GM21367 (cell line): ENCODE measurements at regions not wholly inside any gene's neighbourhood (a gene's known extent, or its start where the extent isn't known, plus 50 kb on each side); places are given as distances from the start of the nearest gene placed in this dataset.

Experiments used
- ATAC-seq: cut with Tn5 transposase; IDR thresholded peaks from one replicate; pipeline ENCODE4 v1.9.1; 2021; ENCODE audit not compliant: unreplicated experiment

DNA sequence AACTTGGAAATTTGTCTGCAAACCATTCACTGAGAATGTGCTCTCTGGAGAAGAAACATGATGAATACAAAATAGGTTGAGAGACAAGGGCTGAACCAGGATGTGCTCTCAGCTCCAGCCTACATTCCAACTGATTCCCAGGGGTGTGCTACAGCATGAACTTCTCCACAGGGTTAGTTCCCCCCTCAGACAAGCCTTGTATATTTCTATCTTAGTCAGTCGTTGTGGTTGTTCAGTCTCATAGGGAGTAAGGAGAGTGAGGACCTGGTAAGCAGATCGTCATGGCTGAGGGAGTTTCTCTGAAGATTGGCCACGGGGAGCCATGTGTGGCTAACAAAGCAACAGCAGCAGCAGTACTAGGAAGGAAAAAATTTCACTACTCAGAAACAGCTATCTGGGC is 919.7 kb upstream of the CADM2 start:
- no peak for ATAC-seq

DNA sequence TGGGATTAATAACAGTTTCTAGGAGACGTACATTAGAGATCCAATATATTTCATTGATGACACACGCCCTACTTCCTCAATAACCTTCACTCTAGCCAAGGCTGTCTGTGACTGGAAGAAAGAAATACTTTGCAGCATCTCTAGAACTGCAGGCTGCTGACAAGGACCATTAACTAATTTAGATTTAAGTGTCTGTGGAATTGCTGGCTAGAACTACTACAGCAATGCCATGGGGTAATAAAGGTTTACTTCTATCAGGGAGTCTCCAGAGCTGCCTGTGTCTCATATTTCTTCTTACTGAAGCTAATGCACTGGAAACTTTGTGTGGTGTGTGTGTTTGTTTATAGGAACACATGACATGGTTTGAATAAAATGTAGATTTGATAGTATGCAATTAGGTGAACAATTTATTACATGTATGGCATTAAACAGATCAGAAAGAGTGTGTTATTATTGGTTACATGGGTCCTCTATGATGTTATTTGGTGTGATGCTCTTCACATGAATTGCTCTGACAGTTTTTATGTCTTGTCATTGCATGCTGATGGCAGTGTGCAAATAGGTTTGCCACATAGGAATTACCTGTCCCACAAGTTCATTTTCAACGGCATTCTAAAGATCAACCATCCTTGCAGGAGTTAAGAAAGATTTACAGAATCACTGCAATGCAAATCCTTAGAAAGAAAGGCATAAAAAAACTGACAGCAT is 916.2 kb upstream of the CADM2 start:
- no peak for ATAC-seq

DNA sequence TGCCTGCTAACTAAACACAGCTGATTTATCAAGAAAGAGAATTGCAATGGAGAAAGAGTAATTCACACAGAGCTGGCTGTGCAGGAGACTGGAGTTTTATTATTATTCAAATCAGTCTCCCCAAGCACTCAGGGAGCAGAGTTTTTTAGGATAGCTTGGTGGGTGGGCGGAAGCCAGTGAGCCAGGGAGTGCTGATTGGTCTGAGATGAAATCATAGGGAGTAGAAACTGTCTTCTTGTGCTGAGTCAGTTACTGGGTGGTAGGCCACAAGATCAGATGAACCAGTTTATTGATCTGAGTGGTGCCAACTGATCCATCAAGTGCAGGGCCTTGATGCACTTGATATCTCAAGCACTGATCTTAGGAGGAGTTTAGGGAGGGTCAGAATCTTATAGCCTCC is 891.9 kb upstream of the CADM2 start:
- no peak for ATAC-seq

DNA sequence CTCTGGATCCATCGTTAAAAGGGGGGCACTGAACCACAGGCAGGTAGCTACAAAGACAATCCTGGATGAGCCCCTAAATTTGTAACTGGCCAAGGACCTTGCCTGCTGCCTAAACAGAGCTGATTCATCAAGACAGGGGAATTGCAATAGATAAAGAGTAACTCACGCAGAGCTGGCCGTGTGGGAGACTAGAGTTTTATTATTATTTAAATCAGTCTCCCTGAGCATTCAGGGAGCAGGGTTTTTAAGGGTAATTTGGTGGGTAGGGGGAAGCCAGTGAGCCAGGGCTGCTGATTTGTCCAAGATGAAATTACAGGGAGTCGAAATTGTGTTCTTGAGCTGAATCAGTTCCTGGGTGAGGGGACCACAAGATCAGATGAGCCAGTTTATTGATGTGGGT is 885.1 kb upstream of the CADM2 start:
- no peak for ATAC-seq

DNA sequence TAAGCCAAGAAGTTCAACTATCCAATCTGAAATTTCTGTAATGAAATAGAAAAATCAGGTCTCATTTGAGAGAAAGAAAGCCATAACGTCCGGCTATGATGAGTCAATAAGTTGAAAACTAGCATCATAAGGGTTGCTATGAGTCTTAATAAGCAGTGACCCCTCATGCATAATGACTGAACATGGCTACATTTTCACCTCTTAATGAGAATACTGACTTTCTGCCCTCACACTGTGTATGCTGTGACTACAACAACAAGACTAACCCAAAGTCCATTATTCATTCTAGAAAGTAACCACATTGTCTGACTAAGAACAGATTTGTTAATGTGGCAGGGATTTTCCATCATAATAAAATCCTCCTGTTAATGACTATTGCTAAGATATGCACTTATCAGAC is 884.0 kb upstream of the CADM2 start:
- no peak for ATAC-seq

DNA sequence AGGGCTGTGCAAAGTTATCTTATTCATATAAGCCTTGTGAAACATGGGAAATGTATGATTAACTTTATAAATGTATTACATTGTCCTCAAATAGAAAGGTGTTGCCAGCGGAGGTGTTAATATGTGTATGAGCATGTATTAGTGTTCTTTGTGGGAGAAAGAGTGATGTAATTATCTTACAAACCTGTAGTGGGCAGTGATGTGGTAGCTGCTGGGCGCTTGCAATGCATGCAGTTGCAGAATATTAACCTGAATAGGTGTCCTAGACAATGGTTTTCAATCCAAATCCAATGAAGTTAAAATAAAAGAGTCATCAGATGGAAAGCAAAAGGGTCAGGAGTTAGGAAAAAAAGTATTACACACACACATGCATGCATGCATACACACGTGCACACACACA is 881.3 kb upstream of the CADM2 start:
- no peak for ATAC-seq

DNA sequence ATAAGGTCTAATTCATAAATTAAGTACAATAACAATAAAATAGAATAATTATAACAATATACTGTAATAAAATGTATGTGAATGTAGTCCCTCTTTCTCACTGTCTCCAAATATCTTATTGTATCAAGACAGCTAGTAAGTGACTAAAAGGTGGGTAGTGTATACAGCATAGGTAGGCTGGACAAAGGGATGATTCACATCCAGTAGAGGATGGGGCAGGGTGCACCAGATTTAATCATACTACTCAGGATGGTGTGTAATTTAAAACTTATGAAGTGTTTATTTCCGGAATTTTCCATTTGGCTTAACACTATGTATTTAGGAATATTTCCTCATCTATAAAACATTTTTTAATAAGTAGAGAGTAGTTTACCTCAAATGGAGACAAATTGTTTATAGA is 876.1 kb upstream of the CADM2 start:
- no peak for ATAC-seq

DNA sequence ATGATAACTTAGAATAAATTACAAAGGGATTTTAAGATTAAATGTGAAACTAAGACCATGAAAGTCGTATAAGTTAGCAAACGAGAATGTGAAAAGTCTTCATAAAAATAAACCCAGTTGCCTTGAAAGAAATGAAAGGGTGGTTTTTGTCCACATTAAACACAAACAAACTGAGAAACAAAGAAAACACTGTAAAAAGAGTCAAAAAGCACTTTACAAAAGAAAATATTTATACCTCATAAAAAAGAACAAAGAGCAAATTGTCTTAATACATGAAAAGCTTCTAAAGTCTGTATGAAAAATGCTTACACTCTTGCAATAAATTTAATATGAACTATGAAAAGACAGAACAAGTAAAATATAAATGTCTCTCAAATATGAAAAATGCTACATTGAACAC is 865.9 kb upstream of the CADM2 start:
- ATAC-seq, result no peak

DNA sequence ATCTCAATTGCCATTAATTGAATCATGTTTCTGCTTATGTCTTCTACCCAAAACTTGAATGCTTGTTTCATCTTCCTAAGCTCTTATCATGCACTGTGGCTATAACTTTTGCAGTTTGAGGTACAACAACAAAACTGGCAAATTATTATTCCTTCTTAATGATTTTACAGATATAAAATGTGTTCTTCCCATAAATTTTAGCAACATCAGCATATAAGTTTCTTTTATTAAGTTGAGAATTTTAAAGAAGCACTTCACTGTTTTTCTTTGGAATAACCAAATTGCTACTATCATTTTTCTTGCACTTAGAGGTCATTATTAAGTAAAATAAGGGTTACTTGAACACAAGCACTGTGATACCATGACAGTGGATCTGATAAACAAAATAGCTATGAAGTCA is 862.6 kb upstream of the CADM2 start:
- no peak for ATAC-seq

DNA sequence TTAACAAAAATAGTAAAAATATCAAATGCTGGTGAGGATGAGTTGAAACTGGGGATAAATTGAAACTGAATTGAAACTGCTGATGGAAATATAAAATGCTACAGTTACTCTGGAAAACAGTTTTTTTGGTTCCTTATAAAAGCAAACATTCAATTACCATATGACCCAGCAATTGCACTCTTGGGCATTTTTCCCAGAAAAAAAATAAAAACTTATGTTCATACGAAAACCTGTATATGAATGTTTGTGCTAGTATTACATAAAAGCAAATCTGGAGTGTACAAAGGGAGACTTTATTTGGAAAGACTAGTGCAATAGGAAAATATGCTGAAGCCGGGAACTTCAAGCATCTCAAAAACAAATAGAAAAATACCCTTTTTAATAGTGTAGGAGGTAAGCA is 857.9 kb upstream of the CADM2 start:
- ATAC-seq, result no peak

DNA sequence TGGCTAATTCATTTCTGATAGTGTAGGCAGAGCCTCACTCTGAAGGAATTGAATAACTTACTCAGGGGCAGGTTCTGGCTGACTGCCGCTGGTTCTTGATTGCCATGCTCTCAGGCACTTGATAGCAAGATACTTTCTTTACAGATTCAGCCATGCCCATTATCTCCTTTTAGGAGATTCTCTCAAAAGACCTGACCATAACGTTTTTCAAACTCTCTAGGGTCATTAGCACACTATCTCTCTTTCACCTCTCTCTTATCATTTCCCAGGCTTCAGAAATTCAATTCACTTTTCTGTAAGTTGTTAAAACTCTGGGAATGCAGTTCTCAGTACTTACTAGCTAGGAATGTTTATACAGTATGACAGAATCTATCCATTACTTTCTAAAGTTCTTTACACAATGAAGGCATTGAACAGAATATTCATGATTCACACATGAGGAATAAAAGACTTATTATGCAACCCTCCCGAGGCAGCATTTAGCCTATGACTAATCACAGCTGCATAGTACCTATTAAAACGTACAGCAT is 850.3 kb upstream of the CADM2 start:
- no peak for ATAC-seq

DNA sequence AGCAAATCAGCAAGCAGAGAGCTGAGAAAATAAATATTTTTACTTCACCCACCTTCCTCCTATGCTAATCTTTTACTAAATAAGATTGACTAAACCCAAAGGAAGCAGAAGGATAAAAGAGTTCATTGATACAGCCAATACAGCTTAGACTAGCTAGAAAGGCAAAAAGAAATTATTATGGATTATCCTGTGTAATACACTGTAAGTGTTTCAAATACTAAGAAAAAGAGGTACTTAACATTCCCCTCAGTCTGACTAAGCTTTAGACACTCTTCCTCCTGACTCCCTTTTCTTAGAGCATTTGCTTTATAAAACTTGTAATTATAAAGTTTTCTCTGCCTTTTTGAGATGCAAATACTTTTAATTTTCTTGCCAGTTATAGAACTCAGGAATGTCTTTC is 848.9 kb upstream of the CADM2 start:
- ATAC-seq, result no peak

DNA sequence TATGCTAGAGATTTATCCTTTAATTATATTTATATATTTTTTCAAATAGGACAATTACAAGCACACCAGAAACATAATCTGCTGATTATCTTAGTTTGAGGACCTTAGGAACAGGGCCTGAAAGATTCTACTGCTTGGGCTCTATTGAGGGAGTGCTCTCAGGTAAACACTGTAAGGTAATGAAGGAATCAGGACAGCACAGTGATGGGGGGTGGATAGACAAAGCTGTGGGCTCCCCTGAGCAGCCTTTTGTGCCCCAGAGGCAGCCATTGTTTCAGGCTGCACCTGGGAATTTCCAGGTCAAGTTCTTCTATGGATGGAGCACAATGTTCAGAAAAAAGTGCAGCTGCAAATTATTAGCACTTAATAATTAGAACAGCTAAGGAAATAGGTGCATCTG is 848.0 kb upstream of the CADM2 start:
- ATAC-seq, result no peak

DNA sequence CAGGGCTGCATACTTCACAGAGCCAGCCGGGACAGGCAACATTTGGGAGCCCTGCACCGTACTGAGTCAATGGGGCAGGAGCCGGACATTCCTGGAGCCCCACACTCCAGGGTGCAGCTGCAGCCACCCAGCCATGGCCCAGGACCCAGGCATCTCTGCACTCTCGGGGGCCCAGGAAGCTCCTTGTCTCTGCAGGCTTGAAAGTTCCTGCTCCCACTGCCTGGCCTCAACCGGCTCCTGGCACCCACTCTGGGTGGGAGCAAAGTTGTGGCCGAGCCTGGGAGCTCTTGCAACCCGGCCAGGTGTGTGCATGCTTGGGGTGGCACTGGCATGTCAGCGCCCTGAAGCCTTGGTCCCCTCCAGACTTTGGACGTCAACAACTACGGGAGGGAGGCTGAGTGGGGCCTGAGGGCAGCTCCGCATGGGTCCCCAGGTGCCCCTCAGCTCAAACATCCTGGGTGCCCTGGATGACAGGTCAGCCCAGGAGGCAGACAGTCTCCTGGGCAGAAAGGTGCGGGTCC is 833.5 kb upstream of the CADM2 start:
- no peak for ATAC-seq

DNA sequence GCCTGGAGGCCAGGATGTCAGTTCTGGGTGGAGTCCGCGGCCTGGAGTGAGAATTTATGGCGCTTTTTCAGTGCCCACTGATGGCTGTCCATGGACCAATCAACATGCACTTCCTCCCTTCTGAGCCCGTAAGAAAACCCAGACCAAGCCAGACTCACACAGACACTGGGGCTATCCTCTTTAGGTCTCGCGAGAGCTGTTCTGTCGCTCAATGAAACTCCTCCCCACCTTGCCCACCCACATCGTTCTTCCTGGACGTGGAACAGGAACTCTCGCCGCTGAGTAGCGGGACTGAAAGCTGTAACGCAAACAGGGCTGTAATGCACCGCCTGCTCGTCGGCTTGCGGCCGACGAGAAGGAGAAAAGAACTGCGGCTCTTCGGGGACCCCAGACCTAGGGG is 833.0 kb upstream of the CADM2 start:
- no peak for ATAC-seq

DNA sequence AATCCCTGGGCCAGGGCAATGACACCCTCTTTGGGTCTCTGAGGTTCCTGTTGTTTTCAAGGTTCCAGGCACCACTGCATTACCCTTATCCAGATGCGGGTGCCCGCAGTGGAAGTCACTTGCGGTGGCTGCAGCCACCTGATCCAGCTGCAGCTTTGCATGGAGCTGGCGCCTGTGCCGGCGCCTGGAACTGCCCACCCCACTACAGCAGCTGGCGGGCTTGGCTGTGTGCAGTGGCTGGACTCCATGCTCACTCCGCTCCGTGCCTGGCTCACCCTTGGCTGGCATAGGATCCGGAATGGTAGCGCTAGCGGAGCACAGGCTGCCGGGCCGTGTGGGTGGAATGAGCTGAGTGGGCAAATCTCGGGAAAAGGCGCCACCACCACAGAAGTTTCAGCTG is 832.6 kb upstream of the CADM2 start:
- ATAC-seq, result no peak

DNA sequence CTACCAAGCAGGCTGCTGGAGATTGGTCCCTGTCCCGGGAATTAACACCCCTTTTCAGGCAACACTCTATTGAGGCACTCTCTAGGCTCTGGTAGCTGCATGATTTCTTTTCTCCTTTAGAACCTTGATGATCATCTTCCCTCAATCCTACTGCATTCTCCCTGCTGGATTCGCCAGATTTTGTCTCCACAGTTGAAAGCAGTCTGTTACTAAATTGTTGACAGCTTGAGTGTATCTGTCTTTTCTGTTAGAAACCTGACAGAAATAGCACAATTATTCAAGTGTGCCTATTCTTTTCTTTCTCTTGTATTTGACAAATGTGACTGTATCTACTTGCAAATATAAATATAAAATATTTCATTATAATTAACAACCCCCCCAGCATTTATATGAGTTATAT is 830.8 kb upstream of the CADM2 start:
- ATAC-seq, result no peak

DNA sequence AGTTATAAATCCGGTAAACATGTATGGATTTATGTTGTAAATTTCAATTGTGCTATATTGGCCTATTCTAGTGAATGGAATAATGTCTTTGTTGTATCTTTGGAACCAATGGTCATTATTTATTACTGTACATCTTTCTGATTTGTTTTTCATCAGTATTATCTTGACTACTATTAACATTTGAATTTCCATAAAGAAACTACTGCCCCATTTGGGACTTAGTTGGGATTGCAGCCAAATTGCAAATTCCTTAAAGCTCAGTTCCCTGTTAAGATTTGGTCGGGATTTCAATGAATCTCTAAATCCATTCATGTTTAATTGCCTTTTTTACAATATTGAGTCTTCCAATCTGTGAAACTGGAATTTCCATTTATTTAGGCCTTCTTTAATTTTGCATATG is 822.4 kb upstream of the CADM2 start:
- ATAC-seq, result no peak

DNA sequence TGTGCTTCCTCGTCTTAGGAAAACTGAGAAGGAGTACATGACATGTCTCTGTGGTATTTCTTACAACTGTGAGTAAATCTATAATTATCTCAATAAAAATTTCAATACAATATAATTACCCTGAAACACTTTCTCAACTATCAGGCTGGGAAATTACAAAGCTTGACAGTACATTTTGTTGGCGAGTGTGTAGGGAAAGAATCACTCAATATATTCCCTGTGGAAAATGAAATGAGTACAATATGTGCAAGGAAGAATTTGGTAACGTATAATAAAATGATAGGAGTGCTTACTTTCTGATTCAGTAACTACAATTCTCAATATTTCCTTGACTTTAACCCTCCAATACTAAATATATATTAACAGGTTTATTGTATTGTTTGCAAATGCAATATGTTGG is 818.2 kb upstream of the CADM2 start:
- no peak for ATAC-seq

DNA sequence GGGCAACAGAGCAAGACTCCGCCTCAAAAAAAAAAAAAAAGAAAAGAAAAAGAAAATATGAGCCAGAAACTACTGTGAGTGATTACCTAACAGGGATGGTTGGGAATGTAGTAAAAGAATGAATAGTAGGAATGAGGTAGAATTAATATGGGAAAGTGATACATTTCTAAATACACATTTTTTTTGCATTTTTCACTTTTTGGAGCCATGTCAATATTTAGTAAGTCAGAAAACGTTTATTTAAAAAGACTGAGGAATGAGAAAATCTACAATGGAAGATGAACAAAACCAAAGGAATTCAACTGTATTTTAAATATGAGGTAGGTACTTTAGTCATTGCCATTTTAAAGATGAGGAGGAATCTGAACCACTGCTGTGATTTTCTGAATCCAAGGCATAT is 817.2 kb upstream of the CADM2 start:
- no peak for ATAC-seq

DNA sequence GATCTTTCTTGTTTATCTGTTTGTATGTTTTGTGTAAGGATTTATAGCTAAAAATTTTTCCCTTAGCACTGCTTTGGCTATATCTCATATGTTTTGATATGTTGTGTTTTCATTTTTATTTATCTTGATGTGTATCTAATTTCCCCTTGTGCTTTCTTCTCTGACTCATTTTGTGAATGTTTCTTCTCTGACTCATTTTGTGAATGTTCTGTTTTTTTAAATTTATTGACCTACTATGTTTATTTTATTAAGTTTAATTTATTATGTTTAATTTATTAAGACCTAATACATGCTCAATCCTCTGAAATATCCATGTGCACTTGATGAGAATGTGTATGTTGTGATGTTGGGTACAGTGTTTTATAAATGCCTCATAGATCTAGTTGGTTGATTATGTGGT is 793.5 kb upstream of the CADM2 start:
- no peak for ATAC-seq

DNA sequence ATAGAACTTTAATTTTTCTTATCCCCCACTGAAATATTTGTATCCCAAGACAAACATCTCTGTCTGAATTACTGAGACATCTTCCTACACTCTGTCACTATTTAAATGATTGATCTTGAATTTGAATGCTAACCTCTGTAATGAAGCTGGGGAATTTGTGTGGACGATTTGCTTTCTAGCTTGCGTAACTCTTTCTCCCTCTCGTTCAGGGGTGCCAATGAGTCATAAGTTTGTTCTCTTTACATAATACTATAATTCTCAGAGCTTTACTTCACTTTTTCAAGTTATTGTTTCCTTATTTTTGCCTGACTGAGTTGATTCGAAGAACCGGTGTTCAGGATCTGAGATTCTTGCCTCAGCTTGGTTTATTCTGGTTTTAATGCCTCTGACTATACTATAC is 783.3 kb upstream of the CADM2 start:
- ATAC-seq, result no peak

DNA sequence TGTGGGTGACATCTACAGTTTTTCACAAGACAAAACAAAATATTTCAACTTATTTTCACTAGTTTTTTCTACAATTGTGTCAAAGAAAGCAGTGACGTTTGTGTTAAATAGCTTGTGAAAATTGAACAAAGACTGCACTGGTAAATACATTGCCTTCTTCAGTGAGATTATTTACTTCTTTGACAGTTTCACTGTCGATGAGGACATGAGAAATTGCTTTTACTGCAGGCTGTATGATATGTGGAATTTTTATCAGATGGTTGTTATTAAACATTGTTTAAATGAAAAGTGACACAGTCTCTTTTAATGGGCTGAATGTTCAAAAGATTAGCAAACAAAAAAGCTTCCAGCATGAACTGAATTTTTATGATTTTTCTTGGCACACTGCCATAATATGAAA is 773.9 kb upstream of the CADM2 start:
- ATAC-seq, result no peak
